HG03196 (cell line): ENCODE measurements at regions not wholly inside any gene's neighbourhood (a gene's known extent, or its start where the extent isn't known, plus 50 kb on each side); places are given as distances from the start of the nearest gene placed in this dataset.
"Not testable (repeated sequence)": the region's sequence is repeated elsewhere in the genome, so short reads cannot be mapped to it uniquely, and the experiment has no call there.

Source experiments
- ATAC-seq: cut with Tn5 transposase; IDR thresholded peaks from one replicate; pipeline ENCODE4 v1.9.1; 2021; ENCODE audit not compliant: unreplicated experiment

- ATAC-seq, result no peak
Observed at GRCh38 chr4:43607400-43607799, 714.9 kb downstream of the GRXCR1 start.

- no peak for ATAC-seq
Observed at GRCh38 chr4:43607827-43608461, 715.4 kb downstream of the GRXCR1 start.

- ATAC-seq, result no peak
Observed at GRCh38 chr4:43619219-43619618, 726.7 kb downstream of the GRXCR1 start.

GRCh38 chr4:43637893-43638292 is 745.4 kb downstream of the GRXCR1 start:
- not testable (repeated sequence) for ATAC-seq

GRCh38 chr4:43651991-43652390 is 759.5 kb downstream of the GRXCR1 start:
- ATAC-seq, result no peak

GRCh38 chr4:43659547-43659946 is 767.0 kb downstream of the GRXCR1 start:
- not testable (repeated sequence) for ATAC-seq

GRCh38 chr4:43672265-43672885 is 776.2 kb downstream of the KCTD8 start:
- not testable (repeated sequence) for ATAC-seq

GRCh38 chr4:43680421-43680820 is 768.2 kb downstream of the KCTD8 start:
- no peak for ATAC-seq

- ATAC-seq, result no peak
Observed at GRCh38 chr4:43682551-43682950, 766.1 kb downstream of the KCTD8 start.

GRCh38 chr4:43690116-43690515 is 758.5 kb downstream of the KCTD8 start:
- ATAC-seq, result no peak

- no peak for ATAC-seq
Observed at GRCh38 chr4:43693876-43694275, 754.7 kb downstream of the KCTD8 start.

- ATAC-seq, result no peak
Observed at GRCh38 chr4:43709443-43709842, 739.2 kb downstream of the KCTD8 start.

GRCh38 chr4:43716721-43717395 is 731.8 kb downstream of the KCTD8 start:
- ATAC-seq, result no peak

- ATAC-seq, result no peak
Observed at GRCh38 chr4:43718369-43718768, 730.2 kb downstream of the KCTD8 start.

GRCh38 chr4:43732829-43733426 is 715.7 kb downstream of the KCTD8 start:
- no peak for ATAC-seq

GRCh38 chr4:43742083-43742482 is 706.5 kb downstream of the KCTD8 start:
- ATAC-seq, result no peak

GRCh38 chr4:43754566-43754965 is 694.0 kb downstream of the KCTD8 start:
- ATAC-seq, result no peak

GRCh38 chr4:43757147-43757546 is 691.5 kb downstream of the KCTD8 start:
- ATAC-seq, result no peak

GRCh38 chr4:43758836-43759235 is 689.8 kb downstream of the KCTD8 start:
- no peak for ATAC-seq

- ATAC-seq, result peak; percentile 47
Observed at GRCh38 chr4:43763029-43763610, 685.5 kb downstream of the KCTD8 start.

GRCh38 chr4:43765514-43765913 is 683.1 kb downstream of the KCTD8 start:
- ATAC-seq, result no peak

GRCh38 chr4:43766648-43767047 is 682.0 kb downstream of the KCTD8 start:
- ATAC-seq, result no peak
